Right kidney (tissue), 1 donor: ENCODE measurements at regions not wholly inside any gene's neighbourhood (a gene's known extent, or its start where the extent isn't known, plus 50 kb on each side); places are given as distances from the start of the nearest gene placed in this dataset.

Experiments
- DNase-seq: peaks from one replicate; pipeline ENCODE4 v3.0.0-alpha.2; 2016

DNA sequence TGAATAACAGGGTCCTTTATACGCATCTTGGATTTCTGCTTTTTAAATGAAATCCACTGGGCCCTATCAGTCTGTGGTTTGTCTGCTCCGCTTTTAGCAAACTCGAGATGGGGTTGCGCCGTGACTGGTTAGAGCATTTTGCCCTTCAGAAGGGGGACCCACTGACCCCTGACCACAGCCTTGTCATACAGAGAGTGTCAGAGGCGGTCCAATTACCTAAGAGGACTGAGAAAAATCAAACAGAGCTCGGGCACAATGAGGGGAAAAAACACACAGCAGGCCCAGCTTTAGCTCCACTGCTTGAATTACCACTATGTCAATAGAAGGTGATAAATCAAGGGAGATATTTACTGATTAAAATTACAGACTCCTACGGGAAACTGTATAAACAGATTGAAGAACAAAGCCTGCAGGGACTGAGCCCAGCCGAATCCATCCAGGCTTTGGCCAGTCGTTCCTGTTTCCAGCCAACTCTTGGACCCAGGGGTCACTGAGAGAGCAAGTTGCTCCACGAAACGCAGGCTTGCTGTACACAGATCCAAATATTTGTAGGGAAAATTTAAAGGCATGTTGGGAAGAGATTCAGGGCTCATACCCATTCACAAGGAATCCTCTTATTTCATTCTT is 131.9 kb upstream of the ZFHX3 start:
- DNase-seq: no peak

DNA sequence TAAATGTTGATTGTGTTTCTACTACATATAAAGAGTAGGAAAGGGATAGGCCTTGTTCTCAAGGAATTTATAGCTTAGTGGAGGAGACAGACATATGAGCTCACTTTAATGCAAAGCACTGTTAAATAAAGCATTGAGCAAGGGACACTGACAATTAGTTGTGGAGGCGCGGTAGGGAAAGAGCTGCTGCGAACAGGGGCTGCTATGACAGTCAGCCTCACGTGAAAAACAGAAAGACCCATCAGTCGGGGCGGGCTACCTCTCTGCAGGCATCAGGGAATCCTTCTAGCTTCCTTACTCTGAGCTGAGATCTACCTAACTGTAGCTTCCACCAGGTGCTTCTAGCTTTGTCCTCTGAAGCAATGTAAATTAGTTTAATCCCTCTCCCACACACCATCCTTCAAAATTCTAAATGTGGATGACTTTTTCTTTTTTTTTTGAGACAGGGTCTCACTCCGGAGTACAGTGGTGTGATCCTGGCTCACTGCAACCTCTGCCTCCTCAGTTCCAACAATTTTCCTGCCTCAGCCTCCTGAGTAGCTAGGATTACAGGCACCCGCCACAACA is 129.9 kb upstream of the ZFHX3 start:
- DNase-seq: no peak

DNA sequence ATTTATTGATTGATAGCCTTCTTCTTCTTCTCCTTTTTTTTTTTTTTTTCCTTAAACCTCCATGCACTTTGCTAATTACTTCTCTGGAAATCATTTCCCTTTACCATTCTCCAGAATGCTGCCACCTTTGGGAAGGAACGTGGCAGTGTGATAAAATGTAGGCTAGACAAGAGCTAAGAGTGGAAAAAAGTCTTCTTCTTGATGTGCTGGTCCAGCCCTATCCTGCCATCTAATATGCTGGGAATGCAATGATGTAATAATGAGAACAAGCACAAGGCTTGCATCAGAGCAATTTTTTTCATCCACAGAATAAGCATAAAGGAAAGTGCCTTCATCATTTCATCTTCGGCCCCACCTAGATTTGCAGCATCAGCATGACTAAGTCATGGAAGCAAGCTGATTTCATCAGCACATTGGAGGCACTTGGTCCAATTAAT is 128.7 kb upstream of the ZFHX3 start:
- no peak for DNase-seq

DNA sequence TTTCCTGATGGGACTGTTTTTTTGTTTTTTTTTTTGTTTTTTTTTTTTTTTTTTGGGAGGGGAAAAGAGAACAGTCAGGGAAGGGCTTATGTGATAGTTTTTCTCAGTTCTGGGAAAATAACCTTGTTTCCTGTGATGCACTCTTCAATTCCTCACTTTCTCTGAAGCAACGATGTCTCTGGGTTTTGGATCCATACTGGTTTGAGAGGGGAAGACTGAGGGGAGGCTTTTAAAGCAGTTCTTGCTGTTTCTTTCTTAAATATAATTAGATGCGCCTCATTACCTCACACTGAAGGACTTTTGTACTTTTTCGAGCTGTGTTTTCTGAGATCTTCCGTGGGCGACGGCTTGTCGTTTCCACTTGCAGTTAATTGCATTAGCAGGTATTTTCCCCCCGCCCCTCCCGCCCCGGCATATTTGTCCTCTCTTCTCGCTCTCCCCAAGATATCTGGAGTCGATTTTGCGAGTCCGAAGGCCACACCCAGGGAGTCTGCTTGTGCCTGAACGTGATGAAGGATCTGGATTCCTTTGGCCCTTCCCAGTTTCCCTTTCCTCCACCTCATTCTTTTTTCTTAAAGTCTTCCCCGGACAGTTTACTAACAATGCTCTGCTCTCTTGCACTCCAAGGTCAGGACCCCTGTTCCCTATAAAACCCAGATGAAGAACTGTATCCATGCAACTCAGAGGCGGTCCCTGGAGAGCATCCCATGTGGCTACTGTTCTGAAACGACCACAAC is 125.2 kb upstream of the ZFHX3 start:
- DNase-seq: no peak

DNA sequence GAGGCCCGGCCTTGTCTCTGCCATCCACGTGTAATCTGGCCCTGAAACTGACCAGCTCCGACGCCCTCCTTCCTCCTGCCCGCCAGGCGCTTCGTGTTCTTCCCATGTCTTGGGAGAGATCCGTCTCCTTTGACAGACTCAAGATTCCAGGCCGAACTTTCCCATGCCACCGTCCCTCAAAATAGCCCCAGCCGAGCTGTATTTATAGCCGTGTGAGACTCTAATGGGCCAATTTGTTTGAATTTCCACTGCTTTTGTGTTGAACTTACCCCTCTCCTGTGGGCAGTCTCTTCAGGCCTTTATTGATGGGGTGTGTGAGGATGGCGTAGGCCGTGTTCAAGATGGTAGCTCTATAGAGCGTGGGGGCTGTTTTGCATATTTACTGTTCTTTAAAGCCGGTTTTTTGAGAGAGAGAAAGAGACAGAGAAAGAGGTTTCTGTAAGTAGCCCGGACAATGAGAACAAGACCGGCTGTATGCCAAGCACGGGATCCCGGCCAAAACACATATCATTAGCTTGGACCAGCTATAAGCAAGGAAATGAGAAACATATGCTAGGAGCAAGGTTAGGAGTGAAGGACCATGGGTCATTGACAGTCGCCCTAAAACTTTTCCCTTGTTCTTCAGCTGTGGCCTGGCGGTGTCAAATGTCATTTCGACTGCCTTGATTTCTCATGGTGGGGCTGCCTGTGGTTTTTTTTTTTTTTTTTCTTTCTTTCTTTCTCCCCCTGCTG is 124.5 kb upstream of the ZFHX3 start:
- peak; percentile 72 for DNase-seq

DNA sequence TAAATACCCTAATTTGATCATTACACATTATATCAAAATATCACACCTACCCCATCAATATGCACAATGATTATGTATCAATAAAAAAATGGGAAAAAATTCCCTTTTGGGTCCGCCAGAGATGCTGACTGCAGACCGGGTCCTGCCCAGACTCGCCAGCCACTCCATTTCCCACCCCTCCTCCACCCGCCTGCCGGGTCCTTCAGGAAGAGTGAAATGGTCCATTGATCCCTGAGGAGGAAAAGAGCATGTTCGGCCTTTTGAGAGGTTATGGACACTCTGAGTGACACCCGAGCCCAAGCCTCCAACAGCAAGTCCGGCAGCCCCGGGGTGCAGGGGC is 123.9 kb upstream of the ZFHX3 start:
- peak; percentile 38 for DNase-seq

DNA sequence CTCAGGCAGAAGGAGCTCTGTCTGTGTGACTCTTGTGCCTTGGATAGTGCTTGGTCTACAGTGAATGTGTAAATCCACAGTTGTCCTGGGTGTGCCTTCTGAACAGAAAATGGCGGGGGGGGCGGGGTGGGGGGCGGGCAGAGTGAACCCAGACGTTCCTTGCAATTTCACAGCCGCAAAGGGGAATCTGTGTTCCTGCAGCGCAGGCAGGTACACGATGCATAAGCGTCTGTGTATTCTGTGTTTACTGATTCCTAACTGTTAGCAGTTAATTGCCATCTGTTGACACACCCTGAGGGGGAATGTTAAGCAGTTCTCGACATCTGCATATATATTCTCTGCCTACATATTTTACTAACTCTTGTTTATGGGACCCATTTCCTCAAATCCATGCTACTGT is 123.5 kb upstream of the ZFHX3 start:
- DNase-seq: no peak

DNA sequence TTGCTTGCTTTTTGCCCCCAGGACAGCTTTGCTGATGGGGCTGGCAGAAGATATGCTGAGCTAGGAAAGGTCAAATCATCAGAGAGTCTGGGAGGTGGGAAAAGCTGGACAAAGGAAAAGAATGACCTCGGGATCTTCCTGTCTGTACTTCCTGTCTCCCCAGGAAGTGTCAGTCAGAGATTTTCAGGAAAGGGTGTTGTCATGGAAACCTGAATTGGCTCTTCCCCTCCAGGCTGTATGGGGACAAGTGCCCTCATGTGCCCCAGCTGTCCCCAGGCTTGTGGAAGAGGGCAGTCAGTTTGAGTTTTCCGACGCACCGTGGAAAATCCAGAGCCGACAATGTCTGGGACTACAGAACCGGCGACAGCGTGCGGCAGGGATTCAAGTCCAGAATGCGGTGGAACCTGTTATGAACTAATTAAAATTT is 122.7 kb upstream of the ZFHX3 start:
- no peak for DNase-seq

DNA sequence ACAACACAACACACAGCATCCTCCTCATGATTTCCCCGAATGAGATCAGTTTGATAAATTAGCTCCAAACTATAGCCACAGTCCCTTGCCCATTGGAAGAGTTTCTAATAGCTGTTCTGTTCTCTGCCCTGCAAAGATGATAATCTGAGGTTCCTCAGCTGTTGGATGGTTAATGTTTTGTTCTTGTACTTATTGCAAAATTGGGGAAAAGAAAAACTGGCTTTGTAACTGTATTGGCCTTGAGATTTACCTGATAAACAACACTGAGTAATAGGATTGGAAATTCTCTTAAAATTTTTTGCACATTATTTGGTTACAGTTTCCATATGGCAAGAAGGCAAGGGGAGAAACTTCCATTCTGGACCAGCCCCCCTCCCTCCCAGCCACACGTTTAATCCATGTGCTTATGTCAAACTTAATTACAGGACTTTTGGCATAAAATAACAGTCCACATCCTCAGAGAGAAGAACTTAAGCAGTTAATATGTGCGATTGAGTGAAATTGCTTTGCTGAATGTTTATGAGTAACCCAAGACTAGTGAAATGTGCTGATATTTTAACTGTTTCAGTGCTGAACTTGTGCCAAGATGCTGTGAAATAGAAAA is 119.1 kb upstream of the ZFHX3 start:
- no peak for DNase-seq

DNA sequence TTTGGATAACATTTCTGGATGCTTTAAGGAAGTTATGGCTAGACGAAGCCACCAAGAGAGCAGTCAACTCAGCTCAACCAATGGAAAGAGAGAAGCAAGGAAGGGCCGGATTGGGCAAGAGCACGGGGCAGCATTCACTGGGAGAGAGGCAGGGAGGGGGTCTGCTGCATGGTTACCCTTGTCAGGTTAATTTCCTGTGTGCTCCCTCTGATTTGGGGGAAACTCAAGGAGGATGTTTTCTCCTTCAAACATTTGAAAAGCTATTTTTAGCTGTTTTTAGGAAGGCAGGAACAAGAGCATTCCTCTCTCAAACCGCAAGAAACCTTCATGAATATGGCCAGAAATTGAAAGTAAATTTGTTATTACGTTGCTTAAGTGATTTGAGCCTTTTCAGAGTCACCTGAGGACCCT is 118.5 kb upstream of the ZFHX3 start:
- DNase-seq: no peak

DNA sequence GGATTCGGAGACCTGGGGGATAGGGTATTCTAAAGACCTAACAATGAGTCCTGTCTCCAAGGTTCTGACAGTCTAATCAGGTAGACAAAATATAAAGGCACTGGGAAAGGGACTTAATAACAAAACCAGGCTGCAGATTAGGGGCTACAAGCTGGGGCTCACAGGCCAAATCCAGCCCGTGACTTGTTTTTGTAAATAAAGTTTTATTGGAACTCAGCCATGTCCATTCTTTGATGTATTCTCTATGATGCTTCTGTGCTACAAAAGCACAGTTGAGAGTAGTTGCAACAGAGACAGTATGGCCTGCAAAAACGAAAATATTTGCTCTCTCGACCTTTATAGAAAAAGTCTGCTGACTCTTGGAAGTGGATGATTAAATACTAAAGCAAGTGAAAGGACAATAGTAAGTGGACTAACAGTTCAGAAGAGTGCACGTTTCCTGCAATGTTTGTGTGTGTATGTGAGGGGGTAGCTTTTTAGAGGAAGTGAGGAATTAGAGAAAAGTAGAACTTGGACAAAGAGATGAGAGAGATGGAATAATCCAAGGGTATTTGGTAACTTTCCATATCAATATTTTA is 115.4 kb upstream of the ZFHX3 start:
- no peak for DNase-seq

DNA sequence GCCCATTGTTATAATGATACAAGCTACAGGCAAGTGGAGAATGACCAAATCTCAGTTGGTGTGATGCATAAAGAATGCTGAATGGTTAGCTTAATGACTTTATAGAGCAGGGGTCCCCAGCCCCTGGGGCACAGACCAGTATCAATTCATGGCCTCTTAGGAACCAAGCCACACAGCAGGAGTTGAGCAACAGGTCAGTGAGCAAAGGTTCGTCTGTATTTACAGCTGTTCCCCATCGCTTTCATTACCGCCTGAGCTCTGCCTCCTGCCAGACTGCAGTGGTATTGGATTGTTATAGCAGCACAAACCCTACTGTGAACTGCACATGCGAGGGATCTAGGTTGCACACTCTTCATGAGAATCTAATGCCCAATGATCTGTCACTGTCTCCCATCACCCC is 114.0 kb upstream of the ZFHX3 start:
- no peak for DNase-seq

DNA sequence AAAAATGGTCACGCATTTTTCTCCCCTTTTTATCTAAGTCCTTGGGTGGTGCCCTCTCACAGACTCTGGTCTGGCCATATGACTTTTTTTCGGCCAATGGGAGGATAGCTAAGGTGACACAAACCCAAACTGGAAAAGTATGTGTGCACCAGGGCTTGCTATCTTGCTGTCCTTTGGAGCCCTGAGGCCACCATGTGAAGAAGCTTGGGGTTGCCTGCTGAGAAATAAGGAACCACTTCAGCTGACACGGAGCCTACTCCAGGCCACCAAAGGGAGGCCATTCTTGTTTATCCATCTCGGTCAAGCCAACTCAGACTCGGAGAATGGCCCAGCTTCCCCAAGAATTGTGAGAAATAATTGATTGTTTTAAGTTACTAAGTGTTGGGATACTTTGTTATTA is 111.4 kb upstream of the ZFHX3 start:
- DNase-seq: no peak

DNA sequence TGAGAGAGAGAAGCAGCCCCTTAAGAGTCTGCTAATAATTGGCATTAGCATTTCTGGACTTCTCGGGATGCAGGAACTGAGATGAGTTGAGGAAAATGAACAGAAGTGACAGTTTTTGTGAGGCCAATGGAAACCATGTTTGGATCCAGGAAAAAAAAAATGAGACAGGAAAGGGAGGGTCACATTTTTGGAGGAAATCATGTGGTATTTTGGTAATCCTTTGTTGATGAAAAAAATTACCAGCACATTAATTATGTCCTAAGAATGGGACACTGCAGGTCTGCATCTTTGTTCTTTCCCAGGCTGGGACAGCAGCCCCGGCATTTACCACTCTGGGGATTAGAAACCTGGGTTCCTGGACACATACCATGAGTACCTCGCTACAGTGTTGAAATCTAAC is 109.9 kb upstream of the ZFHX3 start:
- no peak for DNase-seq

DNA sequence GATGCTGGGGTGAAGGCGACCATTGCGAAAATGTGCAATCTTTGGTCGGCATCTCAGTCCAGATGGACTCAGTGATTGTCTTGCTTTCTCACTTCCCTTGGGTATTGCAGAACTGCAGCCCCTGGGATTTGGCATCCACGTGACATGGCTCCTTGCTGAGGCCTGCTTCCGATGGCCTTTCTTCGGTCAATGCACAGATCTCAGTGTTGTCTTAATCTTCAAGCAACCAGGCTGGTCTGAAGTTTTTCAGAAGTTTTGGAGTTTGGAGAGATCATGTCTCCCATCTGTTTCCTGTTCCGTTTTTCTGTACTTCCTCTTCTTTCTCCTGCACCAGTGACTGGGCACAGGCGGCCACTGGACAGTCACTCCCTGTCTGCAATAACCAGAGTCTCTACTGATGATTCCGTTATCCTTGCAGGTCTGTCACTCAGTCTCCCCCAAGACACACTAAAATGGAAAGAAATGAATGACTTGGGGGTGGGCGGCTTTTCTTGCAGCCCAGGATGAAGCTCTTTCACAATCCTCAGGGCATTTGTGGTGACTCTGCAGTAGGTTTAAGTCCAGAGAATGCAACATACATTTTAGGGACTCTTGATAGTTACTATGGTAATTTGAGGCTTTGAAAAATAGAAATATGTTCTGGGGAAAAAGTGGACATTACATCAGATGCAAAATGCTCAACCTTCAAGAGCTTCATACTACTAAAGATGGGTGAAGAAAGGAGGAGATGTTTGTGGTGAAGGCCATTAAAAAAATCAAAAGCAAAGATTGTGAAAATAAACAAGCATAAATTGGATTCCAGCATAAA is 106.3 kb upstream of the ZFHX3 start:
- no peak for DNase-seq

DNA sequence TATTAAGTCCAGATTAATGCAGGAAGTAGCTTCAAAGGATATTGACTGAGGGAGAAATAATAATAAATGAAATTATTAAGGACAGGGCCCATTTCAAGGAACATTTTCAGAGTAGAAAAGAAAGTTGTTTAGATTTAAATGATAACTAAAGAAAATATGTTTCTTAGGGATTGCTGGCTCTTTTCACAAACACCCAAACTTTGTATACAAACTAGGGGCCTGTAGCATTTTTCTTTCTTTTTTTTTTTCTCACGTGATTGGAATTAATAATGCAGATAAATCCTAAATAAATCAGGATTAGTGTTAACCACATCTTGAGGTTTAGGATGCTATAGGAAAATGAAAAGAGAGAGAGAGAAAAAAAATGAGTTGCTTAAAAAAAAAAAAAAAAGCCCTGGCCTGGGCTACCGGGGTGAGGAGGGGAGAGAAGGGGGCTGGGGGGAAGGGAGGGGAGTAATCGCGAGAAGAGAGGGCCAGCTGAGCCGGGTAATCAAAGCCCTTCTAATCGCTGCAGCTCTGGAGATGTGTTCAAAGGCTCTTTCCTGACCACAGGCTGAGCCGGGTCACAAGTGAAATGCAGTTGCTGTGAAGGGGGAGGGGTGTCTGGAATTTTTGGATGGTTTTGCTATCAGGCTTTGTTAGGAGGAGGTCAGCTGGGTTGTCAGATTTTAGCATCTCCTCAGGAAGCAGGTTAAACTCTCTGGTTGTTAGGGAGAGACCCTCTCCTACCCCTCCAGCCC is 104.6 kb upstream of the ZFHX3 start:
- DNase-seq: no peak

DNA sequence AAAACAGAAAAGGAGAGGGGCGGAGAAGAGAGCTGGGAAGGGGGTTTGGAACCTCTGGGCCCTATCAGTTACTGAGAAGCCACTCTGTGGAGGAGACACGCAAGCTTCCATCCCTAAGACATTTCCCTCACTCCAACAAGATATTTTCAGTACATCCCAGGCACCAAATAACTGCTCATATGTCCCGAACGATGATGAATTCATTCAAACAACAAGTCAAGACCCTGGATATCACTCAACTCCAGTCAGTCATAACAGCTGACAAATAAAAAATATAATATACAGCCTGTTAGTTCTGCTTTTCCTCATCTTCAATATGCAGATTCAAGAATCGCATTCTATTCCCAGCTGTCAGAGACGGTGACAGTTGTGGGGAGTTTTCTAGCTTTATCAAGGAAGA is 104.0 kb upstream of the ZFHX3 start:
- no peak for DNase-seq

DNA sequence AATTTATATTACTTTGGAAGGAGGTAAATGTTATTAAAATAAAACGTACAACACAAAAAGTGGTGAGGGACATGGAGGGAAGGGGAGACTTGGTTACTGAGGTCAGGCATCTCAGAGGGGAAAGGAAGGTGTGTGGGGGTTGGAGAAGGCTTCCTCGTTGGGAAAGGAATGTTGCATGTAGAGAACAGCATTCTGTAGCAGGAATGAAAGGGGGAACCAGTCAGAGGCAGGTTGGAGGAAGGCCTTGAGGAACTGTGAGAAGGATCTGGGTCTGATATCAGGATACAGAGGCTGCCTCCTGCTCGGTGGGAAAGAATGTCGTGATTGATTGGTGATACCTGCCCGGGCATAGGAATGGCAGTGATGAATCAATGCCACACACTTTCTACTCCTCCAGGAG is 103.3 kb upstream of the ZFHX3 start:
- no peak for DNase-seq

DNA sequence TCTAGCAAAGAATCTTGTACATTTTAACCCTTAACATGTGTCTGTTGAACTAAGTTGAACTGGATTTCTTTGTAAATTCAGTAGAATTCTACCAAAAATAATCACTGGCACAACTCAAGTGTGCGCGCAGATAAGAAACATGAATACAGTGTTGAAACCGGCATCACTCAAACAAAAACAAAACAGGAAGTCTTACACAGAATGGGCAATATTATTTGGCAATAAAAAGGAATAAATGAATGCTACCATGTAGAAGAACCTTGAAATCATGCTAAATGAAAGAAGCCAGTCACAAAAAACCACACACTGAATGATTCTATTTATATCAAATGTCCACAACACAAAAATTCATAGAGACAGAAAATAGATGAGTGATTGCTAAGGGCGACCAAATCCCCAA is 102.9 kb upstream of the ZFHX3 start:
- no peak for DNase-seq

DNA sequence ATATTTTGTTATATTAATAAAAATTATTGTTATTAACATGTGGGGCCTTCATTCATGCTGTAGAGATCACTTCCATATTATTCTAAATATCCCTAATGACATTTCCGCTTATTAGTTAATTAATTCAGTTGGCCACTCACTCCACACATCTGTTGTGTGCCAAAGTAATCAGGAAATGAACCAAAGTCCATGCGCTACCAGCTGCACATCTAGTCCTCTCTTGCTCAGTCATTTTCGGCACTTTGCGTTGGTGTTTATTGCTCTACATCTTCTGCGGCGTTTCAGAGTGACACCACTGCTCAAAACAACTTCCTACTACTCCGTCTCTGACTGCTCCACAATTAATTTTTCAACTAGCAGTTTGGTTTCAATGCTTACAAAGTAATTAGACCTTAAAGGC is 101.4 kb upstream of the ZFHX3 start:
- no peak for DNase-seq

DNA sequence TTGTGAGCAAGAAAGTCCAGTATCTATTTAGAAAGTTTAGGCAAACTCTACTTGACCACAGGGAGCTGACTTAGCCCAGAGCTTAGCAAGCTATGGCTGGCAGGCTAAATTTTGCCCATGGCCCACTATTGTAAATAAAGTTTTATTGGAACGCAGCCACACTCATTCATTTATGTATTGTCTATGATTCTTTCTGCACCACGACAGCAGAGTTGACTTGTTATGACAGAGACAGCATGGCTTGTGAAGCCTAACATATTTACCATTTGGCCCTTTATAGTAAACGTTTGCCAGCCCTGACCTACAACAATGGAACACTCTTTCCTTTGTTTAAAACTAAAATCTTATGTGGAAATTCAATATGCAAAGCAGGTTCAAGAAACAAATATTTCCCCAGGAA is 100.0 kb upstream of the ZFHX3 start:
- DNase-seq: no peak
